Ecto neural progenitor cell (in vitro differentiated cells): ENCODE measurements at regions not wholly inside any gene's neighbourhood (a gene's known extent, or its start where the extent isn't known, plus 50 kb on each side); places are given as distances from the start of the nearest gene placed in this dataset.
"Not testable (repeated sequence)": the region's sequence is repeated elsewhere in the genome, so short reads cannot be mapped to it uniquely, and the experiment has no call there.

Experiments used
- DNase-seq: peaks from one replicate; pipeline ENCODE4 v3.0.0-alpha.2; 2018; ENCODE audit warnings: low spot score

GRCh38 chr7:54259185-54259584, 283.0 kb upstream of the VSTM2A start:
- DNase-seq: no peak

GRCh38 chr7:54260941-54261371, 281.2 kb upstream of the VSTM2A start:
- no peak for DNase-seq

GRCh38 chr7:54278847-54279246, 263.3 kb upstream of the VSTM2A start:
- no peak for DNase-seq

GRCh38 chr7:54292171-54292925, 249.8 kb upstream of the VSTM2A start:
- peak; percentile 58 for DNase-seq

GRCh38 chr7:54299426-54299825, 242.7 kb upstream of the VSTM2A start:
- no peak for DNase-seq

GRCh38 chr7:54315955-54316354, 226.2 kb upstream of the VSTM2A start:
- not testable (repeated sequence) for DNase-seq

GRCh38 chr7:54326592-54327167, 215.5 kb upstream of the VSTM2A start:
- DNase-seq: no peak

- DNase-seq: peak; percentile 60
Observed at GRCh38 chr7:54330216-54330800, 211.9 kb upstream of the VSTM2A start.

GRCh38 chr7:54331311-54331710, 210.9 kb upstream of the VSTM2A start:
- no peak for DNase-seq

GRCh38 chr7:54332301-54332700, 209.9 kb upstream of the VSTM2A start:
- DNase-seq: no peak

GRCh38 chr7:54333952-54334351, 208.2 kb upstream of the VSTM2A start:
- no peak for DNase-seq

GRCh38 chr7:54336800-54337199, 205.4 kb upstream of the VSTM2A start:
- DNase-seq: no peak

- no peak for DNase-seq
Observed at GRCh38 chr7:54337466-54337865, 204.7 kb upstream of the VSTM2A start.

GRCh38 chr7:54338319-54338718, 203.9 kb upstream of the VSTM2A start:
- no peak for DNase-seq

- no peak for DNase-seq
Observed at GRCh38 chr7:54339073-54339472, 203.1 kb upstream of the VSTM2A start.

- no peak for DNase-seq
Observed at GRCh38 chr7:54342458-54342857, 199.7 kb upstream of the VSTM2A start.

- DNase-seq: no peak
Observed at GRCh38 chr7:54343511-54343910, 198.7 kb upstream of the VSTM2A start.

GRCh38 chr7:54345746-54346145, 196.4 kb upstream of the VSTM2A start:
- DNase-seq: no peak

- no peak for DNase-seq
Observed at GRCh38 chr7:54349229-54349628, 192.9 kb upstream of the VSTM2A start.

GRCh38 chr7:54354436-54354835, 187.7 kb upstream of the VSTM2A start:
- DNase-seq: no peak

- DNase-seq: no peak
Observed at GRCh38 chr7:54355842-54356241, 186.3 kb upstream of the VSTM2A start.

GRCh38 chr7:54360075-54360840, 181.9 kb upstream of the VSTM2A start:
- DNase-seq: no peak

GRCh38 chr7:54390565-54390964, 151.6 kb upstream of the VSTM2A start:
- DNase-seq: no peak
